GM19467 (cell line): ENCODE measurements at regions not wholly inside any gene's neighbourhood (a gene's known extent, or its start where the extent isn't known, plus 50 kb on each side); places are given as distances from the start of the nearest gene placed in this dataset.
"Not testable (repeated sequence)": the region's sequence is repeated elsewhere in the genome, so short reads cannot be mapped to it uniquely, and the experiment has no call there.

Source experiments
- ATAC-seq: cut with Tn5 transposase; IDR thresholded peaks from one replicate; pipeline ENCODE4 v1.9.1; 2021; ENCODE audit warnings: mild to moderate bottlenecking, moderate library complexity; ENCODE audit not compliant: unreplicated experiment

DNA sequence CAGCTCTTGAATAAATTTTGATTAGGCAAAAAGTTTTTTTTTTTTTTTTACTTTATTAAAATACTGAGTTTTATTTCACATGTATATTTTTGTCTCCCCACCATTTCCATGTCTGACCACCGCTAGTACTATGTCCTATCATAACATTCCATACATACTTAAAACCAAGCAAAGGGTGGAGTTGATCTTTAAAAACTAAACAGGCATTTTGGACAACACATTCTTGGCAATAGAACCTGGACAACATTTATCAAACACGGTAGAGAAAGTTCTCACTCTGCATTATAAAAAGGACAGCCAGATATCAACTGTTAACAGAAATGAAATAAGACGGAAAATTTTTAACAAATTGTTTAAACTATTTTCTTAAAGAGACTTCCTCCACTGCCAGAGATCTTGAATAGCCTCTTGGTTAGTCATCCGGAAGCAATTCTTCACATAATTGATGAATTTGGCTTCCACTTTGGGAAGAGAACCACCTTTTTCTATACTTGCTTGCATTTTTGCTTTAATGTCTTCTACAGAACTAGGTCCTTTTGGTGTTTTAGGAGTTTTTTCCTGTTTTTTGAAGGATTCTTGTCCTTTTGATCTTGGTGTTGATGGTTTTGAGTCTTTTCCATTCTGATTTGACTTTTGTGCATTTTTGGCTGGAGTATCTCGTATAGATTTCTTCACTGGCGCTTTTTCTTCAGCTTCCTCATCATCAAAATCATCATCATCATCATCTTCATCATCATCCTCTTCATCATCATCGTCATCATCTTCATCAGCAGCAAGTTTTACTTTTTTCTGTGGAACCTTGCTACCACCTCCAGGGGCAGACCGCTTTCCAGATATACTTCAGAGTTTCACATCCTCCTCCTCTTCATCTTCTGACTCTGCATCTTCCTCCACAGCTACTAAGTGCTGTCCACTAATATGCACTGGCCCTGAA is 58.7 kb downstream of the POU5F2 start:
- ATAC-seq = not testable (repeated sequence)

DNA sequence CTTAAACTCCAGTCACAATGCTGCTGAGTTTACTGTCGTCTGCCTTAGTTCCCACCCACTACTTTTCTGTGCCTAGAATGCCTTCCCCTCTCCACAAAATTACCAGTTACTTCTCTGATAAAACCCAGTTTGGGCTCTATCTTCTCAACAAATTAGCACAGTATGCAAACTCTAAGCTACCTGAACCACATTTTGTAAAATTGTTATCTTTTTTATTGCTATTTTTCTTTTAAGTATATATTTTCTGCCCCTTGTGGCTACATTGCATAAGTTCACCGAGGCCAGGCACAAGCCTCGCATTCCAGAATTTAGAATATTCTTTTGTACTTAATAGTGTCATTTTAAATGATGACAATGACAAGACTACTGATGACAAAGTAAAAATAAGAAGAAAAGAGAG is 60.0 kb downstream of the POU5F2 start:
- ATAC-seq = no peak

DNA sequence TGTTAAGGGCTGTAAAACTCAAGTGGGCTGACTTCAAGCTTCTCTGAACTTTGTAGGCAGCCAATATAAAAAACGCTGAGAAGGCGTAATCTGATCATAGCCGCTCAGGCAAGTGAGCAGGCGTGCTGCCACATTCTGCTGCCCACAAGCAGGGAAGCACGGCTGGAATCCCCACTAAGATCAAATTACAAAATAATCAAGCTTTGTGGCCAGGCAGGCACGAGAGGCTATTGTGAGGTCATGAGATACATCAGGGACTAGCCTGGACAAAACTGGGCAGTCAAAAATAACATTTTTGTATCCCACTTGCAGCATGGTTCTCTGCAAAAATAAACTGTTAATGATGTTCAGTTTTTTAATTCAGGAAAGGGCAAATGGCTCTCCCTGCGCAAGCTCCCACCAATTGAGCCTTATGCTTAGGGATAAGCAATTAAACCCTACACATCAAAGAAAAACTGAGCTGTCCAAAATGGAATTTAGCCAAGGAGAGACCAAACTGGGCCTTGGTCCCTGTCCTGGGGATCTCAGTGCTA is 64.0 kb downstream of the POU5F2 start:
- no peak for ATAC-seq

DNA sequence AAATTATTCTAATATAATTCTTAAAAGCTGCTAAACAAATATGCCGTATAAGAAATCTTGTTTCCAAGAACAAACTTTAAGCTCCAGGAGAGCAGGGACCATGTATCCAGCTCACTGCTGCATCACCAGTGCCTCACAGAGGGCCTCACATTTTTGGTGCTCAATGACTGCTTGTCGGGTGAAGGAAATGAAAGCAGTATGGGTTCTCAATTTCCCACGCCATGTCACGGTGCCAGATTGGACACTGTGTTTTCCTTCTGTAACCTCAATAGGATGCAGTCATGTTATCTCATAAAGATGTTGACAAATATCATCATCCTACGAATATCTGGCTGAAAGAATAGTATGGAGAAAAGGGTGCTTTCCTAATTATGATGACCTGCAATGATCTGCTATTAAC is 64.7 kb downstream of the POU5F2 start:
- ATAC-seq = no peak

DNA sequence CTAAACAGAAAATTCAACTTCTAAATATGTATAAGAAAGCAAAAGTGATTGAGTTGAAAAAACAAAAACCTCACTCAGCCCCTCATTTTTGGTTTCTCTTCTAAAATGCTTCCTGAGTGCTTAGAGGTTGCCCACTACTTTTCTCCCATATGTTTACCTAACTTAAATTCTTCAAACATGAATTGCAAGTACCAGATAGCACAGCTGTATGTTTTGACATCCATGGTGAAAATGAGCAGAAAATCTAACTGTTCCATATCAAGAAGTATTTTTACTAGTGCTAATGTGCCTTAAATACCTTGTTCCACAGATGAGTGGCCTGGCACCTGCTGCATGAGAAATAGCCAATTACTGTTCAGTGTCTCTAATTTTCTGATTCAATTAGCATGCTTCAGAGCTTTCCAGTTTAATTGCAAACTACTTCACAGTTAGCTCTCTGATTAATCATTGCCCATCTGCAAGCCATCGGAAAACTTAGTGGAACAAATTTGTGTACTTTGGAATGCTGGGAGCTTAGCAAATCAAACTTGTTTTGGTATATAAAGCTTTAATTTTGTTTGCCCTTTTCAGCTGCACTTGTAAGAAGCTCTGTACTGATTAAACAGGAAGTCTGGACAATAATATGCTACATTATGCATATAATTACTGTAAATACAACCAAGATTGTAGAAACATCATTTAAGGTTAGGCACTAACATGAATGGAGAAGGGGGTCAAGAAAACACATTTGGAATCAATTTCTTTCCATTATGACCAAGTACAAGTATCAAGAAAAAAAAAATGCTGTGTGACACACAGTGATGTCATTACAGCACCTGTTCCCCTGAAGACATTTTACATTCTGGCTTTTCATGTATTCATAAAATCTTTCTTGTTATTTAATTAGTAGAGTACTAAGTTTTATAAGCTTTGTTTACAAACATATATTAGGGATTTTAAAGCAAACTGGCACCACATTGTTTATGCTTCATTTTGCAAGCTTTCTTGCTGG is 65.6 kb downstream of the POU5F2 start:
- peak; percentile 56 for ATAC-seq

DNA sequence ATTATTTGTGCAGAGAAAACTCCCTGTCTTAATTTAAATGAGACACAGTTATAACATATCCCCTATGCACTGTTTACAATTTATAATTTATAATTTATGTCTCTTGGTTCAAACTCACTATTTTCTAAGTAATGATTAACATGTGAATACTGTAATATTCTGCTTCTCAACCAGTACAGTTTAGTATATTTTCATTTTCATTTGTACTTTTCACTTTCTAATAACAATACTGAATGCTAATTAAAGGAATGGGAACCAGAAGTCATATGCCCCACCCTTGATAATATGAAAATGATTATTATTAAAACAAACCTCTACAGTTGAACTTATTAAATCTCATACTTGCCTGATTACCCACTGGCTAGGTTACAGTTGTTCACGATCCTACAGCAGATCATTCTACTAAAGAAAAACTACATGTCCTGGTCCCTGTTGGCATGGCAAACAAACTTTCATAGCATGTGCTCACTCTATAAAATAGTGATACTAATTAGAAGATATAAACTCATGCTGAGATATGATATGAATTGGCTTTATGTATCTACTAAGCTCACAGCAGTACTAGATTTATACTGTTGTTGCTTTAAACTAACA is 66.4 kb downstream of the POU5F2 start:
- peak; percentile 52 for ATAC-seq

DNA sequence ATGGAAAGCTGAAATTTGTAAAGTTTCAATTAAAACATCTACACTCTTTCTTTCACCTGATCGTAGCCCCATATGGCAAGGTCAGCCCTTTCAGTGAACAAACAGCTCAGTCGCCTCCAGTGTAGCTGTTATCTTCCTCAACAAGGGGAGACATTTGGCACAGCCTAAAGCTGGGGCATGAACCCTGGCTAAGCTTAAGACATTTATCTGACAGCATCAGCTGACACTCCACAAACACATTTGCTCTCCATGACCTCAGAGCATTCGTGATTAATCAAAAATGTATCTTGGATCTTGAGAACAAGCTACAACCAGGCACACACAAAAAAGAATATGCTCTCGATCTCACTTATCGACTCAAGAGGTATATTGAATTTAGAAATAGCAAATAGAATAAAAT is 67.3 kb downstream of the POU5F2 start:
- ATAC-seq = no peak

DNA sequence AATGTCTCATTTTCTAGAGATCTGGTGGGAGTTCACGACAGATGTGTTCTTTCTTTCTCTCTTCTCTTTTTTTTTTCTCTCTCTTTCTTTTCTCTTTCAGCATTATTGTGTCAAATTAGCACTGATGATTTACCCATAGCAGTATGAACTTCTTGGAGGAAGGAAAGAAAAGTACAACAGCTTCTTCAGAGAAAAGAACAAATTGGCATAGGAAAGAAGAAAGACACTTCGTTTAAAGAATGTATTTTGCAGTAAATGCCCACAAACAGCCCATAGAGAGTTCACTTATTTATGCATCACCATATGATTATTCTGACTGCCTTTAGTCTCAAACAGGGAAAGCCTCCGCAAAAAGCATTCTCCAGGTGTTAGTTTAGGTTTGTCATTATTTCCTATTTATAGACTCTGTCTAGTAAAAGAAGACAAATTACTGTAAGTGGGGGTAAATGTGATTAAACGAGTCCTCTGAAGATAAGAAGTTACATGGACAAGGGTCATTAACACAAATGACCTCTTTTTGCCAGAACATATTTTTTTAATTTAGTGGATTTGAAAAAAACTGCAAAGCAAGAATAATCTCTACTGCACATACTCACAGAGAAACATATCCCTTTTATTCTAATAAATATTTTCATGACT is 68.0 kb downstream of the POU5F2 start:
- ATAC-seq = no peak

DNA sequence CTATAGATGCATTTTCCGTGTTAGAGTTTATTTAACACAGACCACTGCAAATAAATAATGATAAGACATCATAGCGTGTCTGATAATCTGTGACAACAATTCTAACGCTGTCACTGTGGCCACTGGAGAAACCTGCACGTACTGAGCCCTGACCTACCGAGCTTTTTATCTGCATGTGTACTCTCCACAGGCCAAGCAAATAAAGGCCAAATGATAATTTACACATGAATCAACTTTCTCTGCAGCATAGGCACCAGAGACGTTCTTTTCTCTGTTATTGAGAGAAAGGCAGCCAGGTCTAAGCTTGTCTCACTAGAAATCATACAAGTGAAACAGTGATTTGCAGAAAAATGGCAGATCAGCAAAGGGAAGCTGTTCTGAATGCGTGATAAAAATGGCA is 75.8 kb downstream of the POU5F2 start:
- ATAC-seq = no peak

DNA sequence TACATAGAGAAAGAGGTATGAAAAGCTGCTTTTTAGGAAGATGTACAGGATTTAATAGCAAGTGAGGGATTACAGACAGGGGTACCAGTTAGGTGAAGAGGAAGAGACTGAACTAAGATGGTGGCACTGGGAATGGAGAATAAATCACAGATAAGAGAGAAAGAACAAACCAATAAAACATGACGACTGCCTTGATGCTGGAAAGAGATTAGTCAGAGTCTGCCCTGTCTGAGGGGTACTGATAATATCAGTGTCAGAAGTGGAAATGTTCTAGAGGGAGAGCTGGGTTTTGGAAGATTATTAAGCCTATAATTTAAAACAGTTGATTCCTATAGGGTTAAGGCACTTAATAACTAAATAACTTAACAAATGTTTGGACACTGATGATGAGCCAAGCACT is 77.7 kb downstream of the NR2F1 start:
- ATAC-seq = no peak

DNA sequence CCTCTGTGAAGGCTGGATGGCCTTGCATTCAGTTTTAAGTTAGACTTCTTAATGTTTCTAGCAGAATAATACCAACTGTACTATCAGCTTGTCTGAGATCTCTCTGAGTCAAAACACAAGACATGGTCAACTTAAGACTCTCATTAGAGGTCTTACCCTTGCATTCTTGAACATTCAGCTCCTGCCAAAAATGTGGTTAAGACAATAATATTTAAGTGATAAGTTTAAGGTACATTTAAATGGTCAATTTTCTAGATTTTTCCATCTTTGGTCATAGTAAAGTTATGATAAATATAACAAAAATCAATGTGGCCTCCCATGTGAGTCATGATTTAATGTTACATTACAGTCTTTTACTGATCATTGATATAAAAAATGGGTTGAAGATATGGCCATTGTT is 75.0 kb downstream of the NR2F1 start:
- ATAC-seq = no peak

DNA sequence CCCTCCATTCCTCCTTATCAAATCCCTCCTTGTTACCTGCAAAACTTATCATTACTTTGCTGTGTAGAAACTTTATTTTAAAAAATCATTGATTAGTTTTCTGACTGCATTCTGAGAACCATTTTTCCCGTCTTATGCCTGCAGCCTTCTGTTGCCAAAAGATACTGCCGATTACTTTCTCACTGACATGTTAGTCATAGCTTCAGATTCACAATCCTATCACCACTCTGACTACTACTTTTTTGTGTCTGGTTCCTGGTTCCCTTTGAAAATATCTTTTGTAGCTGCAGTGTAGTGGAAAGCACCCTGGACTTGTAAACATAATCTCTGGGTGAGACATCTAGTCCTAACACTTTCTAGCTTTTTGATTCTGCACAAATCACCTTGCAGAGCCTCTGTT is 71.7 kb downstream of the NR2F1 start:
- no peak for ATAC-seq

DNA sequence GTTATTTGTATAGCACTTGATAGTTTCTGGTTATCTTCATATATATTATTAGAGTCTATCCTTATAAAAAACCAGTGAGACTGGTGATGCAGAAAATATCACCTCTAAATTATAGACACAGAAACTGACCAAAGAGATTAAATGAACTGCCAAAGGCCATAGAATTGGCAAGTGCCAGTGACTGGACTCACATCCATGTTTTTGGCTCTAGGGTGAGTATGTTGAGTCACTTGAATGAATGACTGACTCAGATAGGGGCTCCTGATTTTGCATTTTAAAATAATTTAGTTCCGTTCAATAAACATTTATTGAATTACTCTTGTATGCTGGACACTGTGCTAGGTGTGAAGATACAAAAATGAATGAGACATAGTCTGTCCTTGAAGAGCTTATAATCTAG is 70.7 kb downstream of the NR2F1 start:
- ATAC-seq = no peak

DNA sequence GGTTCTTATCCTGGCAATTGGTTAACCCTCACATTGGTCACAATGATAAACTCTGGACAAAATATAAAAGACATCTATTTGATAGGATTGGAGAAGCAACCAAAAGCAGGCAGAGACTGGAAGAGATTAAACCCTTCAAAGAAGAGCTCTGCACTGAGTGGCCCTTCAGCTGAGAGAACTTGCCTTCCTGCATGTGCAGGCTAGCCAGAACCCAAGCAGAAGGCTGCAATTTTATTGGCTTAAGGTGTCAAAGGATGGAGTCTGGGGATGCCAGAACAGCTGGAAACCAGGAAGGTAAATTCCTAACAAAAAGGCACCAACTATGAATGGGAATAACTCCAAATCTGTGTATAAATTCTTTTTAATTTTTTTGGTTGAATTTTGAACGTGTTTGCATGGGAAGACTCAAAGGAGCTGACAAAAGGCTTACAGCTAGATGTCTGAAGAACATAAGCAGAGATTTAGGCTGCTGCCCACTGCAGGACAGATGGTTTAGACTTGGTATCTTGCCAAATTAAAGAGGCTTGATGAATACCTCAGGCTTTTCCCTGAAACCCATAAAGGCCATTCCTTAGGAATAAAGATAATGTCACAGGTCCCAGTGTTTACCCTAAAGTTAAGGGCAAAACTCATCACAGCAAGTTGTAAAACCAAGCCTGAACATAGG is 66.3 kb downstream of the NR2F1 start:
- ATAC-seq = no peak

DNA sequence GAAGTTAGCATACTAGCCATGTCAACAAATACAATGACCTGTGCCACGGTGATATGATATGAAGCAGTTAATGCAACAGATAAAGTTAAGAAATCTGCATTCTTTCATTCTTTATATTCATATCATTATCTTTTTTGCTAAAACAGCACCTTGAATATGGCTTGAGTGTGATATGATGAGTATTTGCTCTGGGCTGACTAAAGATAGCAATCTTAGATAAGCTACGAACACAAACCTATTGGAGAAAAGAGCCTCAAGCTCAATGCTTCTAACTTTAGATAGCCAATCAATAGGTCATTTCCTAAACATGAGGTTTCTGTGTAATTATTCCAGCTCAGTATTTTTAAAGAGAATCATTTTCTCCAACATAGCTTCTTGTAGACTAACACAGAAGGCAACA is 61.7 kb downstream of the NR2F1 start:
- no peak for ATAC-seq
